HL-60 (cell line): ENCODE measurements at regions not wholly inside any gene's neighbourhood (a gene's known extent, or its start where the extent isn't known, plus 50 kb on each side); places are given as distances from the start of the nearest gene placed in this dataset.

Experiments used
- DNase-seq, 2 experiments: peaks; one replicate each; pipeline ENCODE4 v3.0.0-alpha.2; 2010 to 2020; ENCODE audit warnings: low read depth in 1 of 2, low spot score in 1 of 2
- H3K27ac ChIP-seq: fragments of 250-450 bp; sonication (Bioruptor Pico); replicated peaks from 2 replicates; pipeline ENCODE4 v1.5.1; 2020; ENCODE audit warnings: mild to moderate bottlenecking, moderate library complexity
- H3K27me3 ChIP-seq: fragments of 250-450 bp; sonication (Bioruptor Pico); 2 replicates; pipeline ENCODE4 v1.5.1; 2021; ENCODE audit warnings: mild to moderate bottlenecking, moderate library complexity; ENCODE audit not compliant: insufficient read depth, poor library complexity, severe bottlenecking
- H3K4me3 ChIP-seq: replicated peaks from 2 replicates; pipeline ENCODE4 v1.5.1; 2011; ENCODE audit warnings: mild to moderate bottlenecking, control low read depth, low read length; ENCODE audit not compliant: insufficient read depth
- CTCF ChIP-seq: IDR thresholded peaks from one replicate; pipeline ENCODE4 v1.5.1; 2011; ENCODE audit warnings: low read length, control low read depth, inconsistent platforms; ENCODE audit not compliant: insufficient read depth
- GABPA ChIP-seq: IDR thresholded peaks from 2 replicates; pipeline ENCODE4 v1.6.1; 2012; ENCODE audit warnings: low read depth
- POLR2AphosphoS5 ChIP-seq: IDR thresholded peaks from 2 replicates; pipeline ENCODE4 v1.6.1; 2012; ENCODE audit warnings: low read depth
- REST ChIP-seq: IDR thresholded peaks from 2 replicates; pipeline ENCODE4 v1.6.1; 2012; ENCODE audit warnings: low read depth; ENCODE audit not compliant: insufficient replicate concordance
- SPI1 ChIP-seq: IDR thresholded peaks from 2 replicates; pipeline ENCODE4 v1.6.1; 2012; ENCODE audit warnings: low read depth, mild to moderate bottlenecking, borderline replicate concordance

- TF ChIP-seq CTCF = no peak
- no peak for TF ChIP-seq POLR2AphosphoS5
- TF ChIP-seq REST = no peak
- TF ChIP-seq GABPA = no peak
- TF ChIP-seq SPI1 = no peak
- no peak for DNase-seq
- no peaks in the 10 kb centered on the region for H3K27me3 ChIP-seq
- no peak overlapping the region for H3K4me3 ChIP-seq
- H3K27ac ChIP-seq = no peak overlapping the region
Measured at GRCh38 chr11:119520966-119521365, 98.0 kb upstream of the THY1 start.

DNA sequence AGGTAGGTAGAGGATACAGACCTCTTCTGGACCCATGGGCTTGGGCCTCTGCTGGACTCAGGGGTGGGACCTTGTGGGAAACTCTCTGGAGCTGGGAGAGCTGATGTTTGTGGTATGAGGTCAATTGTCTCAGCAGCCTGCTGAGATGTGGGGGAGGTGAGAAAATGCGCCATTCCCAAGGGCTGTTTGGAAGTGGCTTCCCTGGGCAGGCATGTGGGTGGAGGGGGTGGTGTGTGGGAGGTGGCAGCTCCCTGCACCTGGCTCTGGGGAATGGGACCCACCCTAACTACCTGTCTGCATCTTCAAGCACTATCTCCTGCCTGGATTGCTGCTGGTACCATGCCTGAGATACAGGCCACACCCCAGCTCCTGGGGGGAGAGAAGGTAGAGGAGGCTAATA is 97.4 kb upstream of the THY1 start:
- no peak for DNase-seq
- Histone ChIP-seq H3K4me3 (no peak overlapping the region), H3K27ac (no peak overlapping the region), H3K27me3 (no peaks in the 10 kb centered on the region)
- TF ChIP-seq SPI1 = no peak
- TF ChIP-seq REST = no peak
- TF ChIP-seq GABPA = no peak
- no peak for TF ChIP-seq CTCF
- TF ChIP-seq POLR2AphosphoS5 = no peak

GRCh38 chr11:119519796-119520195 is 96.8 kb upstream of the THY1 start:
- DNase-seq = no peak
- Histone ChIP-seq H3K27me3 (no peaks in the 10 kb centered on the region), H3K27ac (no peak overlapping the region), H3K4me3 (no peak overlapping the region)
- TF ChIP-seq GABPA = no peak
- TF ChIP-seq CTCF = no peak
- no peak for TF ChIP-seq REST
- TF ChIP-seq SPI1 = no peak
- no peak for TF ChIP-seq POLR2AphosphoS5
